CD1c-positive myeloid dendritic cell (primary cell): ENCODE measurements at regions not wholly inside any gene's neighbourhood (a gene's known extent, or its start where the extent isn't known, plus 50 kb on each side); places are given as distances from the start of the nearest gene placed in this dataset.
A peak's percentile ranks its signal among the peaks of the same experiment; 100 is the strongest.
"Not testable (repeated sequence)": the region's sequence is repeated elsewhere in the genome, so short reads cannot be mapped to it uniquely, and the experiment has no call there.

ENCODE experiments used
- DNase-seq: peaks from one replicate; pipeline ENCODE4 v3.0.0-alpha.2; 2016; ENCODE audit errors: extremely low spot score

GRCh38 chr2:173467751-173468150 is 113.1 kb downstream of the CDCA7 start:
- no peak for DNase-seq

GRCh38 chr2:173468266-173468793 is 113.7 kb downstream of the CDCA7 start:
- DNase-seq: no peak

- DNase-seq: no peak
Observed at GRCh38 chr2:173472112-173472511, 117.4 kb downstream of the CDCA7 start.

- no peak for DNase-seq
Observed at GRCh38 chr2:173483137-173483536, 128.5 kb downstream of the CDCA7 start.

- no peak for DNase-seq
Observed at GRCh38 chr2:173488861-173489260, 134.2 kb downstream of the CDCA7 start.

GRCh38 chr2:173491418-173491817 is 136.7 kb downstream of the CDCA7 start:
- DNase-seq: no peak

GRCh38 chr2:173493874-173494273 is 139.2 kb downstream of the CDCA7 start:
- no peak for DNase-seq

- DNase-seq: no peak
Observed at GRCh38 chr2:173496746-173497145, 142.1 kb downstream of the CDCA7 start.

- no peak for DNase-seq
Observed at GRCh38 chr2:173500953-173501352, 146.3 kb downstream of the CDCA7 start.

GRCh38 chr2:173502296-173502695 is 147.6 kb downstream of the CDCA7 start:
- DNase-seq: no peak

- DNase-seq: no peak
Observed at GRCh38 chr2:173511357-173511756, 156.7 kb downstream of the CDCA7 start.

- no peak for DNase-seq
Observed at GRCh38 chr2:173511942-173512341, 157.3 kb downstream of the CDCA7 start.

- DNase-seq: no peak
Observed at GRCh38 chr2:173513107-173513727, 158.5 kb downstream of the CDCA7 start.

GRCh38 chr2:173520918-173521317 is 166.2 kb downstream of the CDCA7 start:
- DNase-seq: no peak

GRCh38 chr2:173521450-173522192 is 166.9 kb downstream of the CDCA7 start:
- DNase-seq: no peak

- DNase-seq: peak; percentile 69
Observed at GRCh38 chr2:173523497-173523896, 168.8 kb downstream of the CDCA7 start.

GRCh38 chr2:173524256-173524955 is 169.7 kb downstream of the CDCA7 start:
- DNase-seq: peak; percentile 72

GRCh38 chr2:173532732-173533531 is 178.3 kb downstream of the CDCA7 start:
- not testable (repeated sequence) for DNase-seq

GRCh38 chr2:173537694-173538093 is 183.0 kb downstream of the CDCA7 start:
- DNase-seq: no peak

- DNase-seq: no peak
Observed at GRCh38 chr2:173539615-173540014, 184.9 kb downstream of the CDCA7 start.

GRCh38 chr2:173544641-173545363 is 190.1 kb downstream of the CDCA7 start:
- no peak for DNase-seq
